ENCODE measurements at regions not wholly inside any gene's neighbourhood (a gene's known extent, or its start where the extent isn't known, plus 50 kb on each side); places are given as distances from the start of the nearest gene placed in this dataset.

DNA sequence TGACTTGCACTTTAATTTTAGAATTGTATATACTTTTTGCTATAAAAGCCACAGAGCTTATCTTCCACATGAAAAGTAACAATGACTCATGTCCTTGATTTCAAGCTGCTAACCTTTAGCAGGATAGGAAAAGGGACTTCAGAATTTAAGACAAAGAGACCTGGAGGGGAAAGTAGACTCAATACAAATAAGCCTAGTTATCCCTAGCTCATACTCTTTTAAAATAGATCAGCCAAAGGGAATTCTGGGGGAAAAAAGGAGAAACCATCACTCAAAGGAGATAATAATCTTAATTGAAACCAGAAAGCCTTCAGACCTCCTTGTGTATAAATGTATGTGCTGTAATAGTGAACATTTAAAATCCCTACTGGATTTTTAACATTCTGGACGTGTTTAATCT is 930.3 kb downstream of the NTRK3 start (continued):
- TF ChIP-seq SIN3A (conservative IDR thresholded peaks at IDR 0.05 in 1 of 2, IDR thresholded peaks at IDR 0.05 in 1 of 2; ENCODE audit: low read depth in 1 of 2, low read length in 2 of 2), result no peak
